ENCODE measurements at regions not wholly inside any gene's neighbourhood (a gene's known extent, or its start where the extent isn't known, plus 50 kb on each side); places are given as distances from the start of the nearest gene placed in this dataset.

DNA sequence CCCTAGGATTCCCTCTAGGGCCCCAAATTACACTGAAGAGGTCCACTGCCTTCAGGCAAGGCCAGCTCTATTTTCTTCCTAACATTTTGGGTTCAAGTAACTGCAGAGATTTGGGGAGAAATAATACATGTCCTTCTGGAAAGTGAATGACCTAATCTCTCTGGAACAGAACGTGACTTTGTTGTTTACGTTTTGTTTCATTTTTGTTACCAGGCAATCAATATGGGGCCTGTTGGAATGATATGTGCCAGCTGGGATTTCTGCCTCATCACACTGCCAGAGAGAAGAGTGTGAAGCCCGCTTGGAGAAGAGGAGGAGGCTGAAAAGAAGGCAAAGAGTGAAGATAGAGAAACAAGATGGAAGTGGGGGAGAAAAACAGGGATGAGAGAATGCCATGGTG, 116.7 kb downstream of the FASLG start:
- DNase-seq (ENCODE audit: low read depth): peak; percentile 49
- no peak overlapping the region for H3K4me3 ChIP-seq (ENCODE audit: control insufficient read depth, low read depth, low read length)
- TF ChIP-seq, protein P1, sequence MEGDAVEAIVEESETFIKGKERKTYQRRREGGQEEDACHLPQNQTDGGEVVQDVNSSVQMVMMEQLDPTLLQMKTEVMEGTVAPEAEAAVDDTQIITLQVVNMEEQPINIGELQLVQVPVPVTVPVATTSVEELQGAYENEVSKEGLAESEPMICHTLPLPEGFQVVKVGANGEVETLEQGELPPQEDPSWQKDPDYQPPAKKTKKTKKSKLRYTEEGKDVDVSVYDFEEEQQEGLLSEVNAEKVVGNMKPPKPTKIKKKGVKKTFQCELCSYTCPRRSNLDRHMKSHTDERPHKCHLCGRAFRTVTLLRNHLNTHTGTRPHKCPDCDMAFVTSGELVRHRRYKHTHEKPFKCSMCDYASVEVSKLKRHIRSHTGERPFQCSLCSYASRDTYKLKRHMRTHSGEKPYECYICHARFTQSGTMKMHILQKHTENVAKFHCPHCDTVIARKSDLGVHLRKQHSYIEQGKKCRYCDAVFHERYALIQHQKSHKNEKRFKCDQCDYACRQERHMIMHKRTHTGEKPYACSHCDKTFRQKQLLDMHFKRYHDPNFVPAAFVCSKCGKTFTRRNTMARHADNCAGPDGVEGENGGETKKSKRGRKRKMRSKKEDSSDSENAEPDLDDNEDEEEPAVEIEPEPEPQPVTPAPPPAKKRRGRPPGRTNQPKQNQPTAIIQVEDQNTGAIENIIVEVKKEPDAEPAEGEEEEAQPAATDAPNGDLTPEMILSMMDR (conservative IDR thresholded peaks at IDR 0.05; ENCODE audit: control insufficient read depth, insufficient read depth, low read depth, low read length): no peak

DNA sequence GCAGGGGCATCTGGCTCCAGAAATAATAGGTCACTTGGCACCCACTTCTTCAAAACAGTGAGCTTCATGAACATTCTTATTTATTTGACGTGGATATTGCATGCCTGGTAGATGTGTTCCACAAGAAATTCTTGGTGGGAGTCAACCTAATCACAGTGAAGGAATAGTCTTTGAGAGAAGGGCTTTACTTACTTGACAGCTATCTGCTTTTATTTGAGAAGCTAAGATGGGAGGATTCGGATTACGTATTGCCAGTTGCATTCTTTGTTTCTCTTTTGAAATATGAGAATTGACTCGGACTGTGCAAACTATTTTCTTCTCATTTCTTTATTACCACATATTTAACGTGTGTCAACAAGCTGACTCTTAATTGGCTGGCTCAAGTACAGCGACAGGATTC, 117.2 kb downstream of the FASLG start:
- H3K4me3 ChIP-seq (ENCODE audit: control insufficient read depth, low read depth, low read length): no peak overlapping the region
- TF ChIP-seq, protein P1 (conservative IDR thresholded peaks at IDR 0.05; ENCODE audit: control insufficient read depth, insufficient read depth, low read depth, low read length): no peak
- peak; percentile 20 for DNase-seq (ENCODE audit: low read depth)

GRCh38 chr1:172777767-172778166, 118.9 kb downstream of the FASLG start:
- TF ChIP-seq, protein P1 (conservative IDR thresholded peaks at IDR 0.05; ENCODE audit: control insufficient read depth, insufficient read depth, low read depth, low read length): no peak
- DNase-seq (ENCODE audit: low read depth): no peak
- H3K4me3 ChIP-seq (ENCODE audit: control insufficient read depth, low read depth, low read length): no peak overlapping the region

GRCh38 chr1:172778456-172779455, 119.9 kb downstream of the FASLG start:
- no peak overlapping the region for H3K4me3 ChIP-seq (ENCODE audit: control insufficient read depth, low read depth, low read length)
- TF ChIP-seq, protein P1 (conservative IDR thresholded peaks at IDR 0.05; ENCODE audit: control insufficient read depth, insufficient read depth, low read depth, low read length): peak; percentile 17
- DNase-seq (ENCODE audit: low read depth): peak; percentile 18

DNA sequence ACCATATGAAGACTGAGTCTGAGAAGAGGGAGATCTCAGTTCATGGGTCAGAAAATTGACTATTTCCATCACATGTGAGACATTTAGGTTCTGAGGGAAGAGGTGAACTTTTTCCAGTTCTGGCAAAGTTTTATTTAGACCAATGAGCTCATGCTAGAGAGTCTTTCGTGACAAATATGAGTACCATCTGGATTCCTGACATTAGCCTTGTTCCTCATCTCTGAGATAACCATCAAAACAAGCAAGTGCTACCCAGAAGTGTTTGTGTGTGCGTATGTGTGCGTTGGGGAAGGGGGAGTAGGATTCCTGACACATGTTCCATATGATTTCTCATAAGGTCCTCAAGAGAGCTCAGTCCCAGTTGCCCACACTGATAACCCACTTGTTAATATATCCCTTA, 120.6 kb downstream of the FASLG start:
- H3K4me3 ChIP-seq (ENCODE audit: control insufficient read depth, low read depth, low read length): no peak overlapping the region
- TF ChIP-seq, protein P1 (conservative IDR thresholded peaks at IDR 0.05; ENCODE audit: control insufficient read depth, insufficient read depth, low read depth, low read length): no peak
- peak; percentile 7 for DNase-seq (ENCODE audit: low read depth)

DNA sequence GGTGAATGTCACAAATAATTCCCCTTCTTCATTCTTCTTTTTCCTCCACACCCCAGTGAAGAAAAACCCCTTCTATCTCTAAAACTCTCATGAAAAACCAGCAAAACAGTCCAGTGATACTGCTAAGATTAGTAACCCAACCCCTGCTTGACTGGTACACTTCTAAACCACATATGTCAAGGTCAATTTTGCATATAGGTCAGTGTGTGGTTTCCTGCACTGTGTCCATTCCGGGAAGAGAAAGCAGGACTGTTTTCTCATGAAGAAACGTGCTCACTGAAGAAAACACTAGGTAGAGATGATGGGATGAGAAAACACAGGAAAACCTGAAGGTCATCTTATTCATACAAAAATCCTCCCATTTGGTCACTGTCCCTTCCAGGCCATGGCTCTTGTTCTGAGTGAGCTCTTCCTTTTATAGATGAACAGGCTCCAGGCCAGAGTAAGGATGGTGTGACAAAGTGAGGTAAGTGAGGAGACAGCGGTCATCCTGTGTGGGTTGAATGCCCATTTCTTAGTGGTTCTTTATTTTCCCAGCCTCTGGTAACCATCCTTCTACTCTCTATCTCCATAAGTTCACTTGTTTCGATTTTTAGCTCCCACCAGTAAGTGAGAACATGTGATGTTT, 122.7 kb downstream of the FASLG start:
- no peak overlapping the region for H3K4me3 ChIP-seq (ENCODE audit: control insufficient read depth, low read depth, low read length)
- TF ChIP-seq, protein P1 (conservative IDR thresholded peaks at IDR 0.05; ENCODE audit: control insufficient read depth, insufficient read depth, low read depth, low read length): no peak
- DNase-seq (ENCODE audit: low read depth): peak; percentile 10
